ENCODE measurements at regions not wholly inside any gene's neighbourhood (a gene's known extent, or its start where the extent isn't known, plus 50 kb on each side); places are given as distances from the start of the nearest gene placed in this dataset.

DNA sequence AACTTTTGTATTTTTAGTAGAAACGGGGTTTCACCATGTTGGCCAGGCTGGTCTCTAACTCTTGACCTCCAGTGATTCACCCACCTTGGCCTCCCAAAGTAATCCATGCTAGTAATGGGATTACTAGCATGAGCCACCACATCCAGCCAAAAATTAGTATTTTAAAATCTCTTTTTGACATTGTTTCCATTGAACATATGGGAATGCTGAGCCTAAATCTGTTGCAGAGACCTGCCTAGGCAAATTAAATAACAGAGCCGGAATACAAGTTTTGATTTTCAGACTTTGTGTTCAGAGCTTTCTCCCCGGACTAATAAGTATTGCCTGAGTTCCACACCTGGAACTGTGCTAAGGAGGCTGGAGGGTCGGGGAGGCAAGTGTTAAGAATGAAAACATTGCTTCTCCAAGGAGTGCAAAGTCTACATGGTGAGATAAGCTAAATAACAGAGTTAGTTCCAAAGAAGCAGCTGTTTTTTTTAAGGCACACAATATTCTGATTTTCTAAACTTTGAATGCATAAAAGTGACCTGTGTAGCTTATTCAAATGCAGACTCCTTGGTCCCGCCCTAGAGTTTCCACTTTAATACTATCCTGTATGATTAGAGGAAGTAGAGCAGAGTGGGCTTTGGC, 150.6 kb upstream of the CELF4 start:
- no peak overlapping the region for H2AFZ ChIP-seq
- Mint-ChIP-seq H3K27ac (no peak overlapping the region), H3K4me1 (no peaks in the 10 kb centered on the region), H3K36me3 (ENCODE audit: low read depth) (no peaks in the 10 kb centered on the region), H3K4me3 (no peak overlapping the region), H3K27me3 (ENCODE audit: insufficient read depth, low read depth, poor library complexity) (peaks cover 10% of the 10 kb centered on the region), H3K9me3 (no peaks in the 10 kb centered on the region)
- no peaks in the 10 kb centered on the region for H3K27me3 ChIP-seq (ENCODE audit: insufficient read depth)
- DNase-seq (ENCODE audit: low spot score) (no peak), ATAC-seq (no peak)
- H3K4me2 ChIP-seq = no peak overlapping the region
- no peaks in the 10 kb centered on the region for H3K4me1 ChIP-seq (ENCODE audit: insufficient read depth)
- no peak overlapping the region for H3K27ac ChIP-seq (ENCODE audit: low read depth)
- TF ChIP-seq, protein P1, sequence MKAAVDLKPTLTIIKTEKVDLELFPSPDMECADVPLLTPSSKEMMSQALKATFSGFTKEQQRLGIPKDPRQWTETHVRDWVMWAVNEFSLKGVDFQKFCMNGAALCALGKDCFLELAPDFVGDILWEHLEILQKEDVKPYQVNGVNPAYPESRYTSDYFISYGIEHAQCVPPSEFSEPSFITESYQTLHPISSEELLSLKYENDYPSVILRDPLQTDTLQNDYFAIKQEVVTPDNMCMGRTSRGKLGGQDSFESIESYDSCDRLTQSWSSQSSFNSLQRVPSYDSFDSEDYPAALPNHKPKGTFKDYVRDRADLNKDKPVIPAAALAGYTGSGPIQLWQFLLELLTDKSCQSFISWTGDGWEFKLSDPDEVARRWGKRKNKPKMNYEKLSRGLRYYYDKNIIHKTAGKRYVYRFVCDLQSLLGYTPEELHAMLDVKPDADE (IDR thresholded peaks at IDR 0.05) = no peak
- no peak for TF ChIP-seq EZH2phosphoT487 (IDR thresholded peaks at IDR 0.05; ENCODE audit: unreplicated experiment)
- TF ChIP-seq POLR2AphosphoS5 (IDR thresholded peaks at IDR 0.05; ENCODE audit: low read depth) = no peak
- no peak for TF ChIP-seq NANOG (IDR thresholded peaks at IDR 0.05; ENCODE audit: borderline replicate concordance)
- no peak for TF ChIP-seq CTCF (conservative IDR thresholded peaks at IDR 0.05; ENCODE audit: low read depth in 2 of 2)
- TF ChIP-seq STAT1 (IDR thresholded peaks at IDR 0.05; ENCODE audit: unreplicated experiment) = no peak
- TF ChIP-seq CREB1 (CRISPR knock-in tag; IDR thresholded peaks at IDR 0.05; ENCODE audit: low read depth) = no peak
- TF ChIP-seq ZNF331 (CRISPR knock-in tag; IDR thresholded peaks at IDR 0.05; ENCODE audit: low read depth) = no peak
- TF ChIP-seq JUNB (IDR thresholded peaks at IDR 0.05; ENCODE audit: unreplicated experiment) = no peak
- TF ChIP-seq ZNF462 (CRISPR knock-in tag; IDR thresholded peaks at IDR 0.05) = no peak
- TF ChIP-seq EZH2 (IDR thresholded peaks at IDR 0.05; ENCODE audit: low read depth, unreplicated experiment) = no peak
- no peak for TF ChIP-seq ZNF114 (CRISPR knock-in tag; IDR thresholded peaks at IDR 0.05)
- TF ChIP-seq REST (IDR thresholded peaks at IDR 0.05; ENCODE audit: unreplicated experiment) = no peak
- H3K36me3 ChIP-seq (ENCODE audit: insufficient read depth) = no peaks in the 10 kb centered on the region
- no peaks in the 10 kb centered on the region for H3F3A ChIP-seq (replicated peaks; ENCODE audit: low read depth)
- H4K20me1 ChIP-seq (replicated peaks; ENCODE audit: insufficient read depth) = no peaks in the 10 kb centered on the region
- H3K4me3 ChIP-seq = no peak overlapping the region
- peaks cover 20% of the 10 kb centered on the region; the same call in 1 of the 2 replicates for H3K9me2 ChIP-seq (ENCODE audit: insufficient read depth)
- no peaks in the 10 kb centered on the region for H3K79me2 ChIP-seq (replicated peaks; ENCODE audit: insufficient read depth)

All from GM23338 (cell line).